ENCODE measurements at regions not wholly inside any gene's neighbourhood (a gene's known extent, or its start where the extent isn't known, plus 50 kb on each side); places are given as distances from the start of the nearest gene placed in this dataset.

- no peak for TF ChIP-seq RBM25 (IDR thresholded peaks at IDR 0.05; ENCODE audit: low read depth, low read length, severe bottlenecking)
- no peak for TF ChIP-seq CAMTA2 (CRISPR knock-in tag; conservative IDR thresholded peaks at IDR 0.05)
- TF ChIP-seq GTF3C2 (IDR thresholded peaks at IDR 0.05; ENCODE audit: borderline replicate concordance, extremely low read depth, insufficient read length): no peak
- TF ChIP-seq RBM22 (IDR thresholded peaks at IDR 0.05; ENCODE audit: low read depth, low read length, poor library complexity, severe bottlenecking): no peak
- no peak for TF ChIP-seq NR1H2 (CRISPR knock-in tag; IDR thresholded peaks at IDR 0.05)
- no peak for TF ChIP-seq ZNF668 (CRISPR knock-in tag; IDR thresholded peaks at IDR 0.05)
- TF ChIP-seq COPS2 (conservative IDR thresholded peaks at IDR 0.05): no peak
- TF ChIP-seq POLR2H (tag; IDR thresholded peaks at IDR 0.05; ENCODE audit: low read depth): no peak
- no peak for TF ChIP-seq ZNF398 (CRISPR knock-in tag; IDR thresholded peaks at IDR 0.05)
- TF ChIP-seq FOXJ3 (CRISPR knock-in tag; IDR thresholded peaks at IDR 0.05): no peak
- no peak for TF ChIP-seq KDM2B (CRISPR knock-in tag; IDR thresholded peaks at IDR 0.05)
- TF ChIP-seq TEAD1 (CRISPR knock-in tag; IDR thresholded peaks at IDR 0.05): no peak
- TF ChIP-seq ZNF217 (CRISPR knock-in tag; IDR thresholded peaks at IDR 0.05): no peak
- no peak for TF ChIP-seq NR2C1 (IDR thresholded peaks at IDR 0.05)
- no peak for TF ChIP-seq NR2C1 (tag; IDR thresholded peaks at IDR 0.05)
- no peak for TF ChIP-seq SAFB2 (IDR thresholded peaks at IDR 0.05; ENCODE audit: borderline replicate concordance, low read depth, low read length, severe bottlenecking)
- peak; percentile 59; the same call in 1 of the 2 replicates for TF ChIP-seq STAG1 (CRISPR knock-in tag; IDR thresholded peaks at IDR 0.05; ENCODE audit: borderline replicate concordance)
- no peak for TF ChIP-seq ZBTB49 (CRISPR knock-in tag; IDR thresholded peaks at IDR 0.05; ENCODE audit: borderline replicate concordance)
- TF ChIP-seq HIVEP1 (CRISPR knock-in tag; IDR thresholded peaks at IDR 0.05): no peak
- TF ChIP-seq GTF2A2 (tag; IDR thresholded peaks at IDR 0.05): no peak
- TF ChIP-seq PYGO2 (tag; IDR thresholded peaks at IDR 0.05): no peak
These were observed 60.0 kb upstream of the MPHOSPH6 start (continued) for GRCh38 chr16:82229800-82230619.

All from K562 (cell line).